ENCODE measurements at regions not wholly inside any gene's neighbourhood (a gene's known extent, or its start where the extent isn't known, plus 50 kb on each side); places are given as distances from the start of the nearest gene placed in this dataset.

GRCh38 chr5:8581047-8581446 is 712.1 kb downstream of the MTRR start:
- 79 to 82% methylated on average over 2 of the region's 2 CpGs for WGBS, 2 donors
- H3K36me3 ChIP-seq (ENCODE audit: control insufficient read depth in 2 of 2, insufficient read depth in 2 of 2, low read length in 1 of 2): no peaks in the 10 kb centered on the region
- H3K9me3 ChIP-seq (ENCODE audit: control insufficient read depth in 2 of 2, insufficient read depth in 1 of 2, low read depth in 1 of 2, low read length in 1 of 2): no peaks in the 10 kb centered on the region
- no peaks in the 10 kb centered on the region for H3K4me1 ChIP-seq (ENCODE audit: control insufficient read depth in 2 of 2, insufficient read depth in 2 of 2, low read length in 1 of 2)
- H3K27me3 ChIP-seq (ENCODE audit: control insufficient read depth in 1 of 2, insufficient read depth in 2 of 2, low read length in 2 of 2): no peaks in the 10 kb centered on the region
- H3K27ac ChIP-seq (ENCODE audit: low read depth in 2 of 2, low read length in 1 of 2): no peak overlapping the region
- H3K4me3 ChIP-seq (ENCODE audit: low read depth in 1 of 2, low read length in 2 of 2): no peak overlapping the region

- no peaks in the 10 kb centered on the region for H3K4me1 ChIP-seq (ENCODE audit: control insufficient read depth in 2 of 2, insufficient read depth in 2 of 2, low read length in 1 of 2)
- H3K4me3 ChIP-seq (ENCODE audit: low read depth in 1 of 2, low read length in 2 of 2): no peak overlapping the region
- WGBS, 2 donors: 59 to 64% methylated on average over 3 of the region's 3 CpGs
- no peaks in the 10 kb centered on the region for H3K36me3 ChIP-seq (ENCODE audit: control insufficient read depth in 2 of 2, insufficient read depth in 2 of 2, low read length in 1 of 2)
- no peaks in the 10 kb centered on the region for H3K9me3 ChIP-seq (ENCODE audit: control insufficient read depth in 2 of 2, insufficient read depth in 1 of 2, low read depth in 1 of 2, low read length in 1 of 2)
- no peaks in the 10 kb centered on the region for H3K27me3 ChIP-seq (ENCODE audit: control insufficient read depth in 1 of 2, insufficient read depth in 2 of 2, low read length in 2 of 2)
- no peak overlapping the region for H3K27ac ChIP-seq (ENCODE audit: low read depth in 2 of 2, low read length in 1 of 2)
Measured at GRCh38 chr5:8585230-8586018, 716.5 kb downstream of the MTRR start.

- WGBS, 2 donors: 44 to 45% methylated on average over 1 of the region's 1 CpG
- H3K4me3 ChIP-seq (ENCODE audit: low read depth in 1 of 2, low read length in 2 of 2): no peak overlapping the region
- H3K27me3 ChIP-seq (ENCODE audit: control insufficient read depth in 1 of 2, insufficient read depth in 2 of 2, low read length in 2 of 2): no peaks in the 10 kb centered on the region
- no peaks in the 10 kb centered on the region for H3K9me3 ChIP-seq (ENCODE audit: control insufficient read depth in 2 of 2, insufficient read depth in 1 of 2, low read depth in 1 of 2, low read length in 1 of 2)
- no peak overlapping the region for H3K27ac ChIP-seq (ENCODE audit: low read depth in 2 of 2, low read length in 1 of 2)
- H3K36me3 ChIP-seq (ENCODE audit: control insufficient read depth in 2 of 2, insufficient read depth in 2 of 2, low read length in 1 of 2): no peaks in the 10 kb centered on the region
- H3K4me1 ChIP-seq (ENCODE audit: control insufficient read depth in 2 of 2, insufficient read depth in 2 of 2, low read length in 1 of 2): no peaks in the 10 kb centered on the region
Measured at GRCh38 chr5:8590959-8591358, 722.0 kb downstream of the MTRR start.

- Histone ChIP-seq H3K27ac (ENCODE audit: low read depth in 2 of 2, low read length in 1 of 2) (no peak overlapping the region), H3K4me1 (ENCODE audit: control insufficient read depth in 2 of 2, insufficient read depth in 2 of 2, low read length in 1 of 2) (no peaks in the 10 kb centered on the region), H3K9me3 (ENCODE audit: control insufficient read depth in 2 of 2, insufficient read depth in 1 of 2, low read depth in 1 of 2, low read length in 1 of 2) (no peaks in the 10 kb centered on the region), H3K4me3 (ENCODE audit: low read depth in 1 of 2, low read length in 2 of 2) (no peak overlapping the region), H3K36me3 (ENCODE audit: control insufficient read depth in 2 of 2, insufficient read depth in 2 of 2, low read length in 1 of 2) (no peaks in the 10 kb centered on the region), H3K27me3 (ENCODE audit: control insufficient read depth in 1 of 2, insufficient read depth in 2 of 2, low read length in 2 of 2) (no peaks in the 10 kb centered on the region)
- 85 to 89% methylated on average over 3 of the region's 3 CpGs for WGBS, 2 donors
Measured at GRCh38 chr5:8598356-8598755, 729.4 kb downstream of the MTRR start.

- no peaks in the 10 kb centered on the region for H3K9me3 ChIP-seq (ENCODE audit: control insufficient read depth in 2 of 2, insufficient read depth in 1 of 2, low read depth in 1 of 2, low read length in 1 of 2)
- H3K36me3 ChIP-seq (ENCODE audit: control insufficient read depth in 2 of 2, insufficient read depth in 2 of 2, low read length in 1 of 2): no peaks in the 10 kb centered on the region
- no peak overlapping the region for H3K27ac ChIP-seq (ENCODE audit: low read depth in 2 of 2, low read length in 1 of 2)
- no peak overlapping the region for H3K4me3 ChIP-seq (ENCODE audit: low read depth in 1 of 2, low read length in 2 of 2)
- H3K4me1 ChIP-seq (ENCODE audit: control insufficient read depth in 2 of 2, insufficient read depth in 2 of 2, low read length in 1 of 2): no peaks in the 10 kb centered on the region
- H3K27me3 ChIP-seq (ENCODE audit: control insufficient read depth in 1 of 2, insufficient read depth in 2 of 2, low read length in 2 of 2): no peaks in the 10 kb centered on the region
- 53 to 66% methylated on average over 2 of the region's 2 CpGs for WGBS, 2 donors
Measured at GRCh38 chr5:8598996-8599395, 730.0 kb downstream of the MTRR start.

GRCh38 chr5:8600843-8601242 is 731.9 kb downstream of the MTRR start:
- Histone ChIP-seq H3K27ac (ENCODE audit: low read depth in 2 of 2, low read length in 1 of 2) (no peak overlapping the region), H3K4me3 (ENCODE audit: low read depth in 1 of 2, low read length in 2 of 2) (no peak overlapping the region), H3K27me3 (ENCODE audit: control insufficient read depth in 1 of 2, insufficient read depth in 2 of 2, low read length in 2 of 2) (no peaks in the 10 kb centered on the region), H3K4me1 (ENCODE audit: control insufficient read depth in 2 of 2, insufficient read depth in 2 of 2, low read length in 1 of 2) (no peaks in the 10 kb centered on the region), H3K36me3 (ENCODE audit: control insufficient read depth in 2 of 2, insufficient read depth in 2 of 2, low read length in 1 of 2) (no peaks in the 10 kb centered on the region), H3K9me3 (ENCODE audit: control insufficient read depth in 2 of 2, insufficient read depth in 1 of 2, low read depth in 1 of 2, low read length in 1 of 2) (no peaks in the 10 kb centered on the region)

- no peaks in the 10 kb centered on the region for H3K4me1 ChIP-seq (ENCODE audit: control insufficient read depth in 2 of 2, insufficient read depth in 2 of 2, low read length in 1 of 2)
- 83% methylated on average over 8 of the region's 8 CpGs for WGBS, 2 donors
- no peaks in the 10 kb centered on the region for H3K36me3 ChIP-seq (ENCODE audit: control insufficient read depth in 2 of 2, insufficient read depth in 2 of 2, low read length in 1 of 2)
- H3K27me3 ChIP-seq (ENCODE audit: control insufficient read depth in 1 of 2, insufficient read depth in 2 of 2, low read length in 2 of 2): no peaks in the 10 kb centered on the region
- no peak overlapping the region for H3K4me3 ChIP-seq (ENCODE audit: low read depth in 1 of 2, low read length in 2 of 2)
- H3K9me3 ChIP-seq (ENCODE audit: control insufficient read depth in 2 of 2, insufficient read depth in 1 of 2, low read depth in 1 of 2, low read length in 1 of 2): no peaks in the 10 kb centered on the region
- no peak overlapping the region for H3K27ac ChIP-seq (ENCODE audit: low read depth in 2 of 2, low read length in 1 of 2)
Measured at GRCh38 chr5:8601831-8602354, 732.9 kb downstream of the MTRR start.

GRCh38 chr5:8606231-8606630 is 737.3 kb downstream of the MTRR start:
- no peaks in the 10 kb centered on the region for H3K4me1 ChIP-seq (ENCODE audit: control insufficient read depth in 2 of 2, insufficient read depth in 2 of 2, low read length in 1 of 2)
- H3K4me3 ChIP-seq (ENCODE audit: low read depth in 1 of 2, low read length in 2 of 2): no peak overlapping the region

GRCh38 chr5:8611067-8611466 is 742.1 kb downstream of the MTRR start:
- no peaks in the 10 kb centered on the region for H3K4me1 ChIP-seq (ENCODE audit: control insufficient read depth in 2 of 2, insufficient read depth in 2 of 2, low read length in 1 of 2)
- H3K36me3 ChIP-seq (ENCODE audit: control insufficient read depth in 2 of 2, insufficient read depth in 2 of 2, low read length in 1 of 2): no peaks in the 10 kb centered on the region
- no peaks in the 10 kb centered on the region for H3K9me3 ChIP-seq (ENCODE audit: control insufficient read depth in 2 of 2, insufficient read depth in 1 of 2, low read depth in 1 of 2, low read length in 1 of 2)
- no peaks in the 10 kb centered on the region for H3K27me3 ChIP-seq (ENCODE audit: control insufficient read depth in 1 of 2, insufficient read depth in 2 of 2, low read length in 2 of 2)
- no peak overlapping the region for H3K4me3 ChIP-seq (ENCODE audit: low read depth in 1 of 2, low read length in 2 of 2)
- no peak overlapping the region for H3K27ac ChIP-seq (ENCODE audit: low read depth in 2 of 2, low read length in 1 of 2)
- 94 to 97% methylated on average over 3 of the region's 3 CpGs for WGBS, 2 donors

More at GRCh38 chr5:8606231-8606630, 737.3 kb downstream of the MTRR start:
- Histone ChIP-seq H3K27me3 (ENCODE audit: control insufficient read depth in 1 of 2, insufficient read depth in 2 of 2, low read length in 2 of 2) (no peaks in the 10 kb centered on the region), H3K27ac (ENCODE audit: low read depth in 2 of 2, low read length in 1 of 2) (no peak overlapping the region), H3K9me3 (ENCODE audit: control insufficient read depth in 2 of 2, insufficient read depth in 1 of 2, low read depth in 1 of 2, low read length in 1 of 2) (no peaks in the 10 kb centered on the region), H3K36me3 (ENCODE audit: control insufficient read depth in 2 of 2, insufficient read depth in 2 of 2, low read length in 1 of 2) (no peaks in the 10 kb centered on the region)

- Histone ChIP-seq H3K27ac (ENCODE audit: low read depth in 2 of 2, low read length in 1 of 2) (no peak overlapping the region), H3K36me3 (ENCODE audit: control insufficient read depth in 2 of 2, insufficient read depth in 2 of 2, low read length in 1 of 2) (no peaks in the 10 kb centered on the region), H3K4me1 (ENCODE audit: control insufficient read depth in 2 of 2, insufficient read depth in 2 of 2, low read length in 1 of 2) (no peaks in the 10 kb centered on the region), H3K4me3 (ENCODE audit: low read depth in 1 of 2, low read length in 2 of 2) (no peak overlapping the region), H3K27me3 (ENCODE audit: control insufficient read depth in 1 of 2, insufficient read depth in 2 of 2, low read length in 2 of 2) (no peaks in the 10 kb centered on the region), H3K9me3 (ENCODE audit: control insufficient read depth in 2 of 2, insufficient read depth in 1 of 2, low read depth in 1 of 2, low read length in 1 of 2) (no peaks in the 10 kb centered on the region)
- WGBS, 2 donors: 71 to 75% methylated on average over 4 of the region's 4 CpGs
Measured at GRCh38 chr5:8613078-8613685, 744.2 kb downstream of the MTRR start.
